ENCODE measurements at regions not wholly inside any gene's neighbourhood (a gene's known extent, or its start where the extent isn't known, plus 50 kb on each side); places are given as distances from the start of the nearest gene placed in this dataset.

DNA sequence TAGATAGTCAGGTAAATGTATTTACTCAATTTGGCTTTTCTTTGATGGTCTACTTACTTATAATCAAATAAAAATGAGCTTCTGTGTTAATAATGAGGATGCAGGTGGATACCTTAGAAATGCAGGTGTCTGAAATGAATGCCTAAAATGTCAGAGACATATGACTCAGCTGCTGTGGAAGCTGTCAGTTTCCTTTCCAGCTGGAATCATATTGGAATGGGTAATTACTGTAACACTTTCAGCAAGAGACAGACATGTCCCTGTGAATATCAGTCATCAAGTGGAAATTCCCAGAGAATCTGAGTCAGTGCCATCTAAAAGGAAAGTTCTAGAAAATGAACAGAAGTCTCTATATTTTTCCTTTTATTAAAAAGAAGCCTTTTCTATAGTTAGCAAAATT is 783.0 kb upstream of the AADAT start:
- no peaks in the 10 kb centered on the region for H3K79me2 ChIP-seq (replicated peaks; ENCODE audit: insufficient read depth)
- no peaks in the 10 kb centered on the region for H3K4me1 ChIP-seq (ENCODE audit: insufficient read depth)
- no peak overlapping the region for H3K27ac ChIP-seq (ENCODE audit: low read depth)
- Mint-ChIP-seq H3K9me3 (no peaks in the 10 kb centered on the region), H3K4me1 (no peaks in the 10 kb centered on the region), H3K36me3 (ENCODE audit: low read depth) (no peaks in the 10 kb centered on the region), H3K27me3 (ENCODE audit: insufficient read depth, low read depth, poor library complexity) (no peaks in the 10 kb centered on the region), H3K27ac (no peak overlapping the region), H3K4me3 (no peak overlapping the region)
- DNase-seq (ENCODE audit: low spot score): no peak
- no peak overlapping the region for H2AFZ ChIP-seq
- no peaks in the 10 kb centered on the region for H3F3A ChIP-seq (replicated peaks; ENCODE audit: low read depth)
- no peaks in the 10 kb centered on the region for H3K27me3 ChIP-seq (ENCODE audit: insufficient read depth)
- H3K4me2 ChIP-seq: no peak overlapping the region
- no peak for ATAC-seq
- TF ChIP-seq ZNF114 (CRISPR knock-in tag; IDR thresholded peaks at IDR 0.05) (no peak), STAT1 (IDR thresholded peaks at IDR 0.05; ENCODE audit: unreplicated experiment) (no peak), NANOG (IDR thresholded peaks at IDR 0.05; ENCODE audit: borderline replicate concordance) (no peak)
- H4K20me1 ChIP-seq (replicated peaks; ENCODE audit: insufficient read depth): no peaks in the 10 kb centered on the region
- H3K9me2 ChIP-seq (ENCODE audit: insufficient read depth): no peaks in the 10 kb centered on the region
- H3K36me3 ChIP-seq (ENCODE audit: insufficient read depth): no peaks in the 10 kb centered on the region
- H3K4me3 ChIP-seq: no peak overlapping the region

DNA sequence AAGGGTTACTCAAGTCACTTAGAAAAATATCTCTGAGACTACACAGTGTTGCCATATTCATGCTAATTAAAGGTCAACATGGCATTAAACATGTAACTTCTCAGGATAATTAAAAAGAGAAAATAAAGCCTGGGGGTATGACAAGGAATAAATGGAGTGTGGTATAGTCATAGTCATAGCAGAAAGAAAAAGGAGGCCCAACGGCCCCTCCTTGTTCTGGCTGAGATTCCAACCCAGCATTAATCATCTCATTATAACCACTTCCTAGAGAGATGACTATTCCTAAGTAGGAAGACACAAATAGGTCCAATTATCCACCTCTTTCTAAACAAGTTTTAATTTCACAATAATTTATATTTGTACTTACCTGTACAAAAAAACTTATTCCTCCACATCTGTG is 778.4 kb upstream of the AADAT start:
- H3K27me3 Mint-ChIP-seq (ENCODE audit: insufficient read depth, low read depth, poor library complexity): no peaks in the 10 kb centered on the region
- ATAC-seq (no peak), DNase-seq (ENCODE audit: low spot score) (no peak)
- Histone ChIP-seq H3K27me3 (ENCODE audit: insufficient read depth) (no peaks in the 10 kb centered on the region), H3K9me2 (ENCODE audit: insufficient read depth) (no peaks in the 10 kb centered on the region), H3K4me1 (ENCODE audit: insufficient read depth) (no peaks in the 10 kb centered on the region), H3K27ac (ENCODE audit: low read depth) (no peak overlapping the region), H3K79me2 (replicated peaks; ENCODE audit: insufficient read depth) (no peaks in the 10 kb centered on the region), H4K20me1 (replicated peaks; ENCODE audit: insufficient read depth) (no peaks in the 10 kb centered on the region), H3F3A (replicated peaks; ENCODE audit: low read depth) (no peaks in the 10 kb centered on the region), H2AFZ (no peak overlapping the region), H3K4me3 (no peak overlapping the region), H3K36me3 (ENCODE audit: insufficient read depth) (no peaks in the 10 kb centered on the region), H3K4me2 (no peak overlapping the region)
- no peaks in the 10 kb centered on the region for H3K4me1 Mint-ChIP-seq
- H3K9me3 Mint-ChIP-seq: no peaks in the 10 kb centered on the region
- no peak overlapping the region for H3K27ac Mint-ChIP-seq
- TF ChIP-seq, protein P1, sequence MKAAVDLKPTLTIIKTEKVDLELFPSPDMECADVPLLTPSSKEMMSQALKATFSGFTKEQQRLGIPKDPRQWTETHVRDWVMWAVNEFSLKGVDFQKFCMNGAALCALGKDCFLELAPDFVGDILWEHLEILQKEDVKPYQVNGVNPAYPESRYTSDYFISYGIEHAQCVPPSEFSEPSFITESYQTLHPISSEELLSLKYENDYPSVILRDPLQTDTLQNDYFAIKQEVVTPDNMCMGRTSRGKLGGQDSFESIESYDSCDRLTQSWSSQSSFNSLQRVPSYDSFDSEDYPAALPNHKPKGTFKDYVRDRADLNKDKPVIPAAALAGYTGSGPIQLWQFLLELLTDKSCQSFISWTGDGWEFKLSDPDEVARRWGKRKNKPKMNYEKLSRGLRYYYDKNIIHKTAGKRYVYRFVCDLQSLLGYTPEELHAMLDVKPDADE (IDR thresholded peaks at IDR 0.05): no peak
- TF ChIP-seq, protein P2, sequence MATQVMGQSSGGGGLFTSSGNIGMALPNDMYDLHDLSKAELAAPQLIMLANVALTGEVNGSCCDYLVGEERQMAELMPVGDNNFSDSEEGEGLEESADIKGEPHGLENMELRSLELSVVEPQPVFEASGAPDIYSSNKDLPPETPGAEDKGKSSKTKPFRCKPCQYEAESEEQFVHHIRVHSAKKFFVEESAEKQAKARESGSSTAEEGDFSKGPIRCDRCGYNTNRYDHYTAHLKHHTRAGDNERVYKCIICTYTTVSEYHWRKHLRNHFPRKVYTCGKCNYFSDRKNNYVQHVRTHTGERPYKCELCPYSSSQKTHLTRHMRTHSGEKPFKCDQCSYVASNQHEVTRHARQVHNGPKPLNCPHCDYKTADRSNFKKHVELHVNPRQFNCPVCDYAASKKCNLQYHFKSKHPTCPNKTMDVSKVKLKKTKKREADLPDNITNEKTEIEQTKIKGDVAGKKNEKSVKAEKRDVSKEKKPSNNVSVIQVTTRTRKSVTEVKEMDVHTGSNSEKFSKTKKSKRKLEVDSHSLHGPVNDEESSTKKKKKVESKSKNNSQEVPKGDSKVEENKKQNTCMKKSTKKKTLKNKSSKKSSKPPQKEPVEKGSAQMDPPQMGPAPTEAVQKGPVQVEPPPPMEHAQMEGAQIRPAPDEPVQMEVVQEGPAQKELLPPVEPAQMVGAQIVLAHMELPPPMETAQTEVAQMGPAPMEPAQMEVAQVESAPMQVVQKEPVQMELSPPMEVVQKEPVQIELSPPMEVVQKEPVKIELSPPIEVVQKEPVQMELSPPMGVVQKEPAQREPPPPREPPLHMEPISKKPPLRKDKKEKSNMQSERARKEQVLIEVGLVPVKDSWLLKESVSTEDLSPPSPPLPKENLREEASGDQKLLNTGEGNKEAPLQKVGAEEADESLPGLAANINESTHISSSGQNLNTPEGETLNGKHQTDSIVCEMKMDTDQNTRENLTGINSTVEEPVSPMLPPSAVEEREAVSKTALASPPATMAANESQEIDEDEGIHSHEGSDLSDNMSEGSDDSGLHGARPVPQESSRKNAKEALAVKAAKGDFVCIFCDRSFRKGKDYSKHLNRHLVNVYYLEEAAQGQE (IDR thresholded peaks at IDR 0.05; ENCODE audit: unreplicated experiment): no peak
- TF ChIP-seq ZNF331 (CRISPR knock-in tag; IDR thresholded peaks at IDR 0.05; ENCODE audit: low read depth): no peak
- no peak for TF ChIP-seq POLR2AphosphoS5 (IDR thresholded peaks at IDR 0.05; ENCODE audit: low read depth)
- TF ChIP-seq, protein P3, sequence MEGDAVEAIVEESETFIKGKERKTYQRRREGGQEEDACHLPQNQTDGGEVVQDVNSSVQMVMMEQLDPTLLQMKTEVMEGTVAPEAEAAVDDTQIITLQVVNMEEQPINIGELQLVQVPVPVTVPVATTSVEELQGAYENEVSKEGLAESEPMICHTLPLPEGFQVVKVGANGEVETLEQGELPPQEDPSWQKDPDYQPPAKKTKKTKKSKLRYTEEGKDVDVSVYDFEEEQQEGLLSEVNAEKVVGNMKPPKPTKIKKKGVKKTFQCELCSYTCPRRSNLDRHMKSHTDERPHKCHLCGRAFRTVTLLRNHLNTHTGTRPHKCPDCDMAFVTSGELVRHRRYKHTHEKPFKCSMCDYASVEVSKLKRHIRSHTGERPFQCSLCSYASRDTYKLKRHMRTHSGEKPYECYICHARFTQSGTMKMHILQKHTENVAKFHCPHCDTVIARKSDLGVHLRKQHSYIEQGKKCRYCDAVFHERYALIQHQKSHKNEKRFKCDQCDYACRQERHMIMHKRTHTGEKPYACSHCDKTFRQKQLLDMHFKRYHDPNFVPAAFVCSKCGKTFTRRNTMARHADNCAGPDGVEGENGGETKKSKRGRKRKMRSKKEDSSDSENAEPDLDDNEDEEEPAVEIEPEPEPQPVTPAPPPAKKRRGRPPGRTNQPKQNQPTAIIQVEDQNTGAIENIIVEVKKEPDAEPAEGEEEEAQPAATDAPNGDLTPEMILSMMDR (conservative IDR thresholded peaks at IDR 0.05; ENCODE audit: low read depth in 2 of 2): no peak
- TF ChIP-seq EZH2 (IDR thresholded peaks at IDR 0.05; ENCODE audit: low read depth, unreplicated experiment): no peak
- TF ChIP-seq CREB1 (CRISPR knock-in tag; IDR thresholded peaks at IDR 0.05; ENCODE audit: low read depth): no peak
- TF ChIP-seq STAT1 (IDR thresholded peaks at IDR 0.05; ENCODE audit: unreplicated experiment): no peak
- TF ChIP-seq NANOG (IDR thresholded peaks at IDR 0.05; ENCODE audit: borderline replicate concordance): no peak
- H3K4me3 Mint-ChIP-seq: no peak overlapping the region
- no peaks in the 10 kb centered on the region for H3K36me3 Mint-ChIP-seq (ENCODE audit: low read depth)

All from GM23338 (cell line).